ENCODE measurements at regions not wholly inside any gene's neighbourhood (a gene's known extent, or its start where the extent isn't known, plus 50 kb on each side); places are given as distances from the start of the nearest gene placed in this dataset.
"Not testable (repeated sequence)": the region's sequence is repeated elsewhere in the genome, so short reads cannot be mapped to it uniquely, and the experiment has no call there.

DNA sequence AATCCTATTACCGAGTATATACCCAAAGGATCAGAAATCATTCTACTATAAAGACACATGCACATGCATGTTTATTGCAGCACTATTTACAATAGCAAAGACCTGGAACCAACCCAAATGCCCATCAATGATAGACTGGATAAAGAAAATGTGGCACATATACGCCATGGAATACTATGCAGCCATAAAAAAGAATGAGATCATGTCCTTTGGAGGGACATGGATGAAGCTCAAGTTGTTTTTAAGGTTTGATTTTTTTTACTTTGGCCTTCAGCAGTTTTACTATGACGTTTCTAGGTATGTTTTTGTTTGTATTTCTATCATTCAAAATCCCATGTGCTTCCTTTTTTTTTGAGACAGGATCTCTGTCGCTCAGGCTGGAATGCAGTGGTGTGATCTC, 265.8 kb downstream of the SETD4 start:
- not testable (repeated sequence) for DNase-seq

DNA sequence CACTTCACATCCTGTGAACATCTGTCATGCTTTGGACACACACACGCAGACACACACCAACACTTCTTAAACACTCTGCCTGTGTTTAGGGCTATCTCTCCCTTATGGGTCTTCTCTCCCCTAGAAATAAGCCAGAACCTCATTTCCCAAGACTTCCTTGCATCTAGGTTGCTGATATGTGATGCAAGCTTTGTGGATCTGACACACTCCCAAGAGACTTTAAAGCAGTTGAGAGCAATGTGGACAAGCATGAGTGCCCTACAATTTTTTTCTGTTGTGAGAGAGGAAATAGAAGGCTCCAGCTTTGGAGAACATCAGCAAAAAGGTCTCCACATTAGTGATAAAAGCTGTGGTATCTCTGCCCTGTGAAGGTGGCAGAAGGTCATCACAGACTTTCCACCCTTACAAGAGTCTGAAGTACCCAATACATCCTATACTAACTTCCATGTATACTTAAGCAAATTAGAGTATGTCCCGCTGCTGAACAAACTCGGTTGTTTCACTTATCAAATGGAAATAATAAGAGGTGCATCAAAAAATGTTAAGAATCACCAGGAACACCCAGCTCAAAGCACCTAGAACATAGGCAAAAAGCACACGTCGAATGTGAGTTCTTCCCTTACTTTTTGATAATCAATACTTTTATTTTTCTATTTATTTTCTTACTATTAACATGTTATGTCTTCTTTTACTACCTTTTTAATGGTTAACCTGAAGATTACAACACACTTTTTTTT, 267.6 kb downstream of the SETD4 start:
- DNase-seq: no peak

DNA sequence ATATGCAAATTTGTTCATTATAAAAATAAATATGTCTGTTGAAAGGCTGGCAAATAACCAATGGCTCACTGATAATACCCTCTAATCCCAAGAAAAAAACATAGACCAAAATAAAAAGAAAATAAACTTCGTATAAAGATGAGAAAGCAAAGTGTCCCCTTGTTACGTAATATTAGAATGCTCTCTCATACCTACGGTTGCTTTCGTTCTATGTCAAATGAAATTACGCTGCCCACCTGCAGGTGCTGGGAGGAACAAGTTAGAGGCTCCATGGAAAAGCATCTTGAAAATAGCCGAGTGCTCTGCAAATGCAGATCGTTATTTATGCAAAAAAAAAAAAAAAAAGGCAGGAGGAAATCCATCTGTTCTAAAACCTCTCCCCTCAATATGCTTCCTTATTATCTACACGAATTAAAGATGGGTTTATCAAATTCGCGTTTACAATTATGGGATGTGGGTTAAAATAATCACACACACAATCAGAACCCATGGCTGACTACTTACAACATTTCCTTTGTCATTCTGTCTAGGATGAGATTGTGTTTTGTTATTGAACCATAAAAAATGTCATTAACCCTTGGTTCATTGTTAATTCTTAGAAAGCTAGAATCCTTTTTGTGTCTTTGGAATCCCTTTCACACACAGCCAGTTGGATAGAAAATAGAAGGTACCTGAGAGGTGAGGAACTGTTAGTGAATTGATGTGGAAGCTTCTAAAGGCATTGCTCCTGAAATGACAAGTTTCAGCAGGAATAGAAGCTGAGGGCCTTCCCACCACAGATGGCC, 268.6 kb downstream of the SETD4 start:
- no peak for DNase-seq

DNA sequence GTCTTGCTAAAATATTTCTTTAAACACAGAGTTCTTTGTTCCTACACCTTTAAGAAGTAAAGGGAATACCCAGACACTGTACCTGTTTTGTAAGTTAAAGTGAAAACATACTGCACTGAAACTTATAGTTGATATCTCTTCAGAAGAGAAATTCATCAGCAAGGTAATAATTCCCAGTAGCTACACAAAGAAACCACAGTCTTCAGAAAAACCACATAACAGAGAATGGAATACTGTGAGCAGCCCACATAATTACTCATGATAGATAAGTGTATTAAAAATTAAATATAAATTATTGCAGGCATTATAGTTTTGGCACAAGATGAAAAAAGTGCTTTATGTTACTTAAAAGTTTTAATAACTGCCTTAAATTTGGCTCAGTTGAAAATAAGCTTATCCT, 276.6 kb downstream of the SETD4 start:
- DNase-seq: no peak

GRCh38 chr21:35782667-35783066, 277.7 kb downstream of the SETD4 start:
- DNase-seq: no peak

- no peak for DNase-seq
Measured at GRCh38 chr21:35780983-35781382, 279.3 kb downstream of the SETD4 start.

DNA sequence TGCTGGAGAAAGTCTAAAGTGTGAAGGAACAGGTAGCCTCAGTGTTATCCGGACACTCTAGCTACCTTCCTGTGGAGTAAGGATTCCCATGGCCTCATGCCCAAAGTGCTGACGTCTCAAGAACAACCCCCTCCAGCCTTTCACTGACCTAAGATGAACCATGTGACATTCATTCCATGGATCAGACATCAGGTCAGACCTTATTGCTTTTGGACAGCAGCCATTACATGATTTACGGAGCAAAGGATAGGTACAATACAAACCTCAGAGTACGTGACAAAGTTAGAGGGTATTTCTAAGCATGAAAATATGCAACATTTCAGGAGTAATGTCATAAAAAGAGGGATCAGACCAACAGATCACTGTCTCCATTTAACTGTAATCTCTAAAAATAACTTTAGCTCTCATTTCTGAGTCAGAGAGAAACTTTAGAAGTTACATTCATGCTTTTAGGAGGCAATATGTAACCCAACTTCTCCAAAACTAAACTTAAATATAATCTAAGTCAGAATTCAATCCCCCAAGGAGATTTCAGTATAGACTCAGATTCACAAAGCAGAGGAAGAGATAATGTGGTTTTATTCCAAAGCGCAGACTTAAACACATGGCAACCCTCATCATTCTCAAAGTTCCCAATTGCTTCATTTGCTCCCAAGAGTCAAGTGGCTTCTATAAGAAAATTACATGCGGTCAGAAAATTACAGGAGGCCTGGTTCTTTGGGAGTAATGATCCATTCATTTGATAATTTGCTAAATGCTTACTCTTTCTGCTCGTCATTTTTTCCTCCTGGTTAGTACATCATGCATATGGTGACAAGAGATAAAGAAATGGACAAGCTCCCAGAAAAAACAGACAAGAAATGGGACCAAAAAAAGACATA, 280.4 kb downstream of the SETD4 start:
- no peak for DNase-seq

GRCh38 chr21:35779167-35779566, 281.2 kb downstream of the SETD4 start:
- DNase-seq: no peak

DNA sequence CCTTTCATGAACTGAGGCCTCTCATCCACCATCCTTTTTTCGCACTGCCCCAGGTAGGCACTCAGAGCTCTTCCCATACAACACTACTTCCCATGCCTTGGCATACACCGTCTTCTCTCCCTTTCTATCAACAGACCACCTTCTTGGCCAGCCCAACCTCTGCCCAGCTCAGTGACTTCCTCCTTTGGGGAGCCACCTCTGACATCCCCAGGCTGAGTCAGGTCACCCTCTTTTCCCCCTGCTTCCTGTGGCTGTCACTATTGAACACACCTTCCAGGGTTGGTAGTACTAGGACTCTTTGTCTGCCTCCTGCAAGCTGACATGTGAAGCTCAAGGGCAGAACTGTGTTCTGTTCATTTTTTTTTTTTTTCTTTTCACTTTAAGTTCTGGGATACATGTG, 283.2 kb downstream of the SETD4 start:
- DNase-seq: no peak

- DNase-seq: no peak
Measured at GRCh38 chr21:35775778-35776544, 284.4 kb downstream of the SETD4 start.

DNA sequence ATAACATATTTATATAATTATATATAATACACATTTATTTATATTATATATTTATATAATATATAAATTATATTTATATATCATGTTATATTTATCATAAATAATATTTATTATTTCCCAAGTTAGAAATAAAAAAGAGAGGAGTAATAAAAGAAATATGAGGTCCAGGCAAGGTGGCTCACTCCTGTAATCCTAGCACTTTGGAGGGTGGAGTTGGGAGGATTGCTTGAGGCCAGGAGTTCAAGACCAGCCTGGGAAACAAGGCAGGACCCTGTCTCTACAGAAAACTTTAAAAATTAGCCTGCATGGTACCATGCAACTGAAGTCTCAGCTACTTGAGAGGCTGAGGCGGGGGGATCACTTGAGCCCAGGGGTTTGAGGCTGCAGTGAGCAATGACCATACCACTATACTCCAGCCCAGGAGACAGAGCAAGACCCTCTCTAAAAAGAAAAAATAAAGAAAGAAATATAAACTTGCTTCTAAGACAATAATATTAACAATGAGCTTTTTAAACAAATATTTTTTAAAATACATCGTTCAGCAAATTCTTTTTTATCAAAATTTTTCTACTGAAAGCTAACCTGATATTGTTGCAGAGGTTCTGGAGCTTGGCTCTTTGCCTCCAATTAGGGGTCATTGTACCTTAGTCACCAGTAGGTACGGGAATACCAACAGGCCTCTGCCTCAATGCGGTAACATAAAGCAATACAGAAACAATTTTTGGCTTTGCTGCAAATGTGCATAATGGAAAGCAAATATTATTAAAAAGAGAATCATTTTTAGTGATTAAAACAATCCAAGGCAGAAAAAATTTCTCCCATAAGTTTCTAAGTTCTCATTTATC, 290.0 kb downstream of the SETD4 start:
- no peak for DNase-seq

DNA sequence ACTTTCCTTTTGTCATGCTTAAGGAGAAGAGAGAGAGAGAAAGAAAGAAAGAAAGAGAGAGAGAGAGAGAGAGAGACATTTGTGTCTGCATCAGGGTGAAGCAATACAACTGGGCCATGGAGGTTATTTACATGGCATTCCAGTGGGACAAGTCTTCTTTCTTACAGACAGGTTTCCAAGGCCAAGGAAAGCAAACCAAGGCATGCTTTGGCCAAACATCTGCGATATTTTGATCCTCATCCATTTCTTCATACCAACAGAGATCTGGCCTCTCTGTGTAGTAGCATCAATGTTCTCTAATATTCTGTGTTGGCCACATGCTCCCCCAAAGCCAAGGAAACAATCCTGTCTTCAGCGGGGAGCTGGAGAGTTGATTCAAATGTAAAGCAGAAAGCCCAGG, 292.1 kb downstream of the SETD4 start:
- DNase-seq: no peak

DNA sequence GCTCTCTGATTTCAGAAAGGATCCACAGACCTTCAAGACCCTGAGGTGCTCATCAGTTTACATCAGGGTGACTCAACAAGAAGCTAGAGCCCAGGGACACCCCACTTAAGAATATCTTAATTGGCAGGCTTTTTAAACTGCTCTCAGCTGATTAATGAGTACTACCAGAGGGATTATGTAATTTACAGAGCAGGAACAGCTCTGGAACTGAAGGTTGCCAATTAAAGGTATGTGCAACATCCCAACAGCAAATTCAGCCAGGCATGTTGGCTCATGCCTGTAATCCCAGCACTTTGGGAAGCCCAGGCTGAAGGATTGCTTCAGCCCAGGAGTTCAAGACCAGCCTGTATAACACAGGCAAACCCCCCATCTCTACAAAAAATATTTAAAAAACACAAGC, 295.7 kb downstream of the SETD4 start:
- no peak for DNase-seq

DNA sequence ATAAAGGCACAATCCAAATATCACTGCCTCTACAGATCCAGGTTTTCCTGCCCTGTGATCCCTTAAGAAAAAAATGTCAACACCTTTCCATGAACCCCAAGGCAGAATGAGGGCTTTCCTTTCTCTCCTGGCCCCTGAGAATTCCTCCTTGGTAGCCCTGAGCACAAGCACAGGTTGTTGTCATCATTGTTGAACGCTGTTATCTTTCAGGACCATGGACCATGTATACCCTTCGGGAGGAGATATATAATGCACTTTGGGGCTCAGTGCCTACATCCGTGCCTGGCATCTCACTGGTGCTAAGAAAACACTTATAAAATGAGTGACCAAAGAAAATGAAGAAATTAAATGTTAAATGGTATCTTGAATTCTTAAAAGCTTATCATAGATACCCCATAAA, 296.2 kb downstream of the SETD4 start:
- DNase-seq: no peak

DNA sequence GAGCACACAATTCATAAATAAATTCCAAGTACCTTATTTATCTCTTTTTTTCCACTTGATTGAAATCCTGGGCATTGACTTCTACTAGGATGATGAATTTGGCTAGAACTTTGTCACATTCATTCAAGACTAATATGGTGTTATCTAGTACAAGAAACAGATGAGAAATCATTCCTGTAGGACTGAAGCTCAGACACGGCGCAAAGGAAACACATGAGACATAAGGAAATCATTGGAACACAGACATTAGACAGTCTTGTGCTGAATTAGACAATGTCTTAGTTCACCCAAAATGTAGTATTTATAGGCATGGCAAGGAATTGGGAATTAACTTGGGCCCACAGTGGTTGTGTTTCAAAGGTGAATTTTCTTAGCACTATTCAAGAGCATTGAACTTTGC, 305.7 kb downstream of the SETD4 start:
- no peak for DNase-seq

DNA sequence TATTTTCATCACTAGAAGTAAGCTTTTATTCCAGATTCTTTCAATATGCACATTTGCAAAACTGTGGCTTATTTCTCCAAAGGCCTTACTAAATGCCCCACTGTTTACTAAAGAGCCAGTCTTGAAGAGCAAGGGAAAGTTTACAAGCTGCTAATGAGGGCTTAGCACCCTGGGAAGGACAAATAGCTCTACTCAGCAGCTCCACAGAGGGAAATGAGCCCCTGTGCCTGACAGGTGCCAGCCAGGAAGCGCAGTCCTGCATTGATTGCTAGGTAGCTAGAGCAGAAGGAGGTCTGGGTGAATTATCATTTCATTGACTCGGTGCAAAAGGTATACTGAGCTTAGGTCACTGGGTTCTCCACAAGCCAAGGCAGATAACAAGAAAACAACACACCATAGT, 307.0 kb downstream of the SETD4 start:
- DNase-seq: no peak

GRCh38 chr21:35751171-35751570, 309.2 kb downstream of the SETD4 start:
- DNase-seq: no peak

- DNase-seq: no peak
Measured at GRCh38 chr21:35749904-35750303, 310.4 kb downstream of the SETD4 start.

DNA sequence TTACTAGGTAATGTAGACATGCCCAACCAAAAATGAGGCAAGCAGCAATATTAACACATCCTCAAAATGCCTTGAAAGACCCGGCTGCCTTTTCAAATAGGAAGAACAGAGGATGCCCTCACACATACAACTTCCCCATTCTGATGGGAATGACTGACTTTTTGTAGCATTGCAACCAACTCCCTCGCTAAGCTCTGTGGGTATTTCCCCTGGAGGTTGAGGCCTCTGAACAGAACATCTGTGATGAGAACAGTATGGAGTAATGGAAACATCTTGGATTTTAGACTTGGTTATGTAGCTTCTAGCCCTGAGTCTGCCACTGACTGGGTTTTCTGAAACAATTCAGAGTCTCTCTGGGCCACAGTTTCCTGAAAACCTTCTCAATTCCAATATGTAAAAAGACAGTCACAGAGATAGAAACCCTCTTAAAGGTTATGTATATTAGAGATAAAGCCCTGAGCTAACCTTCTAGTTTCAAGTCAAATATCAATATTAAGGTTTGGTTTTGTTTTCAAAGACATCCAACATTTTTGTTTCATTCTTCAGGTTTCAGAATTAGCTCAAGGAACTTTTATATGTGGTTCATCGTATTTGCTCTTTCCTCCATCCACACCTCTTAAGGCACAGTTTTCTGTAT, 311.5 kb downstream of the SETD4 start:
- peak; percentile 77 to 78 for DNase-seq

GRCh38 chr21:35743571-35743970, 316.8 kb downstream of the SETD4 start:
- no peak for DNase-seq

- DNase-seq: no peak
Measured at GRCh38 chr21:35738347-35738961, 321.9 kb downstream of the SETD4 start.

Data from Kasumi-1 (cell line).